ENCODE measurements at regions not wholly inside any gene's neighbourhood (a gene's known extent, or its start where the extent isn't known, plus 50 kb on each side); places are given as distances from the start of the nearest gene placed in this dataset.

GRCh38 chr3:81291586-81291985 lies 469.9 kb downstream of the GBE1 start:
- no peak for DNase-seq (ENCODE audit: low spot score)

DNA sequence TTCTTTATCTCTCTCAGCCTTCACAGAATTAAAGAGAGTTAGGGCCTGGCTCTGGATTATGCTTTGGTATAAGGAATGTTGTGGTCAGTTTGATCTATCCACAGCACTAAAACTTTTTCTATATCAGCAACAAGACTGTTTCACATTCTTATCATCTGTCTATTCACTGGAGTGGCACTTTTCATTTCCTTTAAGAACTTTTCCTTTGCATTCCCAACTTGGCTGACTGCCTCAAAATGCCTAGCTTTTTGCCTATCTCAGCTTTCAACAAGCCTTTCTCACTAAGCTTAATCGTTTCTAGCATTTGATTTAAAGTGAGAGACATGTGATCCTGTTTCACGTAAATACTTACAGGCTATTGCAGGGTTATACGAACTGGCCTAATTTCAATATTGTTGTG lies 471.8 kb downstream of the GBE1 start:
- no peak for DNase-seq (ENCODE audit: low spot score)
- TF ChIP-seq CTCF (IDR thresholded peaks at IDR 0.05; ENCODE audit: extremely low read depth, missing control alignments): no peak

More at GRCh38 chr3:81291586-81291985, 469.9 kb downstream of the GBE1 start:
- TF ChIP-seq CTCF (IDR thresholded peaks at IDR 0.05; ENCODE audit: extremely low read depth, missing control alignments): no peak

DNA sequence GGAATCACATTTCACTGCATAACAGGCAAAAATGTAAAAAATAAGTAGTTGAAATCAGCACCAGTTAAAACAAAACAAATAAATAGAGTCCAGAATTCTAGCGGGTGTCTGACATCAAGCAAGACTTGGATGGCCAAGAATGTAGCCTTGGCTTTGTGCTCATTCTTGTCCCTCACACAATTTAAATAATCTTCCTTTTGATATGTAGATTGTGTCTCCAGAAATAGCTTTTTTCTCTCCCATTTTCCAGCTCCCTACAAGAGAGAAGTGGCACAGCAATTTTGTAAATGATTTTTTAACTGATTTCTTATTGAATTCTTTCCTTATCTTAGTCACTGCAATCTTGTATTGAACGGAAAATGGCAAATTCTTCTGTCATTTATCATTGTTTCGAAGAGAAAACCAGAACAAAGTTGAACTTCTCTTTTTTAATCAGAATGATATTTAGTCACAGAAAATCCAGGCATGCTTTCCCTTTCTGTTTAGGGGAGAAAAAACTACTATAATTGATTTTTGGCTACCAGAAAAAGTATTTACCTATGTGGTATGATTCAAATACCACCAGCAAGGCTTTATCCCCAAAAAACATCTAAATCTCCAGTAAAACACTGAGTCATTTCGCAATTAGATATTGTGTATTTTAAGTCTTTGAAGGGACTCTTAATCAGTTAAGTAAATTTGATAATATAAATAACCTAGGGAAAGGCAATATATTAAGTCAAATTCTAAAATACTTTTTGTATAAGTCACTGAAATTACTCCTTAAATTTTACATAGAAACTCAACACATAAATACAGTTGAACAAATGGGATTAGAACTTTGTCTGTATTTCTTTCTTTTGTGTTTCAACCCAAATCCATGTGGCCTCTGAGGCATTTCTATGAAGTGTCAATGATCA lies 481.7 kb downstream of the GBE1 start:
- TF ChIP-seq CTCF (IDR thresholded peaks at IDR 0.05; ENCODE audit: extremely low read depth, missing control alignments): no peak
- no peak for DNase-seq (ENCODE audit: low spot score)

DNA sequence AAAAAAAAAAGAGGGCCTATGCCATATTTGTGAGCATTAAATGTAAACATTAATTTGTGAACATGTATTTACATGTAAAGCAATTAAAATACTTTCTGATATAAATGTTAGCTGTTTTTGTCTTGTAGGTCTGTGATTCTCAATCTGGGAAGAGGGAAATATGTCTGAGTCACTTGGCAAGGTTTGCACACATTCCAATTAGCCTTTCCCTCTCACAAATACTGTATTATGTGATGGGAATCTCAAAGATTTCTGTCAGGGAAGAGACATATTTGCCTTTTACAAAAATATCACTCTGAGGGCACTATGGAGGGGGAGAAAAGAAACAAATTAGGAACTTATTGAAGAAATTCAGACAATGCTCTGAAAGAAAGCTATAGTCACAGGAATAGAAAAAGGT lies 483.6 kb downstream of the GBE1 start:
- no peak for DNase-seq (ENCODE audit: low spot score)
- TF ChIP-seq CTCF (IDR thresholded peaks at IDR 0.05; ENCODE audit: extremely low read depth, missing control alignments): no peak

DNA sequence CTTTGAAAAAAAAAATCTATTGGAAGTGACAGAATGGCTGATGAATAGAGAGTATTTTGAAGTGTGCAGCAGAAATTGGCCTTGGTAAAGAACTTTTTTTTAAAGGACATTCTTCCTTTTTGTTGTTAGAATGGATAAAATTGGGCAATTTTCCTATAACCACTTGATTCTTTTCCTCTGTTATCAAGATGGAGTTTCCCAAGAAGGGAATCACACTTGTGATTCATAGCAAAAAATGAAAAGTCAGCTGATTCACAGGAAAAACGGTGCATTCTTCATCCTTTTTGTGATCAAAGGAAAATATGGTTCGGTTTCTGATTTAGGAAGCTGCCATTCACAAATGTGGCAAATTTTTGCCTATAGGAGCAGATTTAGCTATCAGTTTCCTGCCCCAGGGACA lies 486.8 kb downstream of the GBE1 start:
- TF ChIP-seq CTCF (IDR thresholded peaks at IDR 0.05; ENCODE audit: extremely low read depth, missing control alignments): no peak
- no peak for DNase-seq (ENCODE audit: low spot score)

DNA sequence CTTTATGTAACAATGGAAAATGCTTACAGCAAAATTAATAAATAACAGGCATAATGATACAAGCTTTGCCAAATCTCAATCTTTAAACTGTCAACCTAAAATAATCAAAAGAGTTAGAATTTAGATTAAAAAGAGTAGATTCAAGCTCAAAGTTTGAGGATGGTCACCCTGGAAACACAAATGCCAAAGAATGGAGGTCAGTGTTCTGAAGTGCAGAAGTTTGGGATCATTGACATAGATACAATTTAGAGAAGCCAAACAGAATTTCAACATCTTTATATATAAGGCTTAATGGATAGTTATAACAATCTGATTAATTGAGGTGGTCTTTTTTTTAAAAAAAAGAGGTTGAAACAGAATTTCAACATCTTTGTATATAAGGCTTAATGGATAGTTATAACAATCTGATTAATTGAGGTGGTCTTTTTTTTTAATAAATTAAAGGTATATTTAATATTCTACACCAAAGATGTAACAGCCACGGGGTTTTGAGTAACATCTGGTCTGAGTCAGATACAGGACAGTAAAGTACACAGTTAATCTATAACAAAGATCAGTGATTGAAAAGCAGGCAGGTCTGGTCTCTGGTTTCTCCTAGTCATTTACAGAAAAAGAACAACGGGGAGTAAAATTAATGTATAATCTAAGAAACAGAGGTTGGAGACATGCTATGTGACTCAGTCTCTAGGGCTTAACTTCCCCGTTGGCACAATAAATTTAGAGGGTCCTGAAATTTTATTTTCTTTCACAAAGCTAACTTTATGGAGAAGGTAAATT lies 490.7 kb downstream of the GBE1 start:
- TF ChIP-seq CTCF (IDR thresholded peaks at IDR 0.05; ENCODE audit: extremely low read depth, missing control alignments): no peak
- DNase-seq (ENCODE audit: low spot score): no peak

DNA sequence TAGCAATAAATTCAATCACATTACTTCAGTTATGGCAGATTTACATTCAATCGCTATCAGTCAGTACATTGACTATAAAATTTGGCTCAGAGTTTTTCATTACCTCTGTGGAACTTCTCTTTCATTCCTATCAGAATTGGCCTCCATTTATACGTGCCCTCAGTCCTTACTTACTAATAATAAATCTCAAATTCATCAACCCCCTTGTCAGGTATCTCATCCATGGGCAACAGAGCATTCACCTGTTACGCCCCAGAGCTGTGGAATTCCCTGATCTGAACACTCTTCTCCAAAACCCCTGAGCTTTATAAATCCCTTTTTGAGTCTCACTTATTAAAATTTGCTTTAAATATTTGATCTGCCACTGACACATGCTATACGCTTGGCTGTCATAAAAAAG lies 492.9 kb downstream of the GBE1 start:
- TF ChIP-seq CTCF (IDR thresholded peaks at IDR 0.05; ENCODE audit: extremely low read depth, missing control alignments): no peak
- DNase-seq (ENCODE audit: low spot score): no peak

All from GM20000 (cell line).